GM23338 (cell line): ENCODE measurements at regions not wholly inside any gene's neighbourhood (a gene's known extent, or its start where the extent isn't known, plus 50 kb on each side); places are given as distances from the start of the nearest gene placed in this dataset.

Experiments
- ATAC-seq: fragments of 200-7000 bp; cut with Tn5 transposase; 3 replicates; pipeline ENCODE4 v1.9.1; 2020
- DNase-seq: peaks from one replicate; pipeline ENCODE4 v3.0.0-alpha.2; 2015; ENCODE audit warnings: low spot score
- H2AFZ ChIP-seq: fragments of 200-600 bp; sonication (generic); 2 replicates; pipeline ENCODE4 v1.8.0; 2016; ENCODE audit warnings: antibody characterized with exemption, mild to moderate bottlenecking, moderate library complexity
- H3F3A ChIP-seq: fragments of 200-600 bp; sonication (generic); replicated peaks from 2 replicates; pipeline ENCODE4 v1.8.0; 2017; ENCODE audit warnings: antibody characterized with exemption, mixed run types, low read depth
- H3K27ac ChIP-seq: fragments of 200-600 bp; sonication (generic); 2 replicates; pipeline ENCODE4 v1.6.1; 2016; ENCODE audit warnings: low read depth
- H3K27me3 ChIP-seq: fragments of 200-600 bp; sonication (generic); 2 replicates; pipeline ENCODE4 v1.8.0; 2016; ENCODE audit warnings: mild to moderate bottlenecking, mixed run types, moderate library complexity; ENCODE audit not compliant: insufficient read depth
- H3K36me3 ChIP-seq: fragments of 200-600 bp; sonication (generic); 2 replicates; pipeline ENCODE4 v1.8.0; 2016; ENCODE audit warnings: mild to moderate bottlenecking; ENCODE audit not compliant: insufficient read depth
- H3K4me1 ChIP-seq: fragments of 200-600 bp; sonication (generic); 2 replicates; pipeline ENCODE4 v1.8.0; 2016; ENCODE audit warnings: mild to moderate bottlenecking, moderate library complexity; ENCODE audit not compliant: insufficient read depth
- H3K4me2 ChIP-seq: fragments of 200-600 bp; sonication (generic); 2 replicates; pipeline ENCODE4 v1.7.1; 2017; ENCODE audit warnings: mixed run types
- H3K4me3 ChIP-seq: fragments of 200-600 bp; sonication (generic); 2 replicates; pipeline ENCODE4 v1.6.1; 2016; ENCODE audit warnings: mixed run types
- H3K79me2 ChIP-seq: fragments of 200-600 bp; sonication (generic); replicated peaks from 2 replicates; pipeline ENCODE4 v1.8.0; 2017; ENCODE audit warnings: mild to moderate bottlenecking; ENCODE audit not compliant: insufficient read depth
- H3K9me2 ChIP-seq: fragments of 200-600 bp; sonication (generic); 2 replicates; pipeline ENCODE4 v1.8.0; 2017; ENCODE audit not compliant: insufficient read depth
- H4K20me1 ChIP-seq: fragments of 200-600 bp; sonication (generic); replicated peaks from 2 replicates; pipeline ENCODE4 v1.8.0; 2017; ENCODE audit warnings: mild to moderate bottlenecking; ENCODE audit not compliant: insufficient read depth
- H3K27ac Mint-ChIP-seq: 2 replicates; pipeline ENCODE4 v1.8.0; 2020; ENCODE audit warnings: inconsistent platforms, mild to moderate bottlenecking, moderate library complexity, mixed read lengths
- H3K27me3 Mint-ChIP-seq: 3 replicates; pipeline ENCODE4 v1.8.0; 2022; ENCODE audit warnings: low read depth, mild to moderate bottlenecking, moderate library complexity, mixed read lengths, inconsistent platforms; ENCODE audit not compliant: insufficient read depth, poor library complexity
- H3K36me3 Mint-ChIP-seq: 3 replicates; pipeline ENCODE4 v1.8.0; 2021; ENCODE audit warnings: low read depth, mild to moderate bottlenecking, inconsistent platforms, moderate library complexity, mixed read lengths
- H3K4me1 Mint-ChIP-seq: 3 replicates; pipeline ENCODE4 v1.8.0; 2020; ENCODE audit warnings: mild to moderate bottlenecking, inconsistent platforms, mixed read lengths
- H3K4me3 Mint-ChIP-seq: 3 replicates; pipeline ENCODE4 v1.8.0; 2021; ENCODE audit warnings: moderate library complexity, mild to moderate bottlenecking, inconsistent platforms, mixed read lengths
- H3K9me3 Mint-ChIP-seq: 3 replicates; pipeline ENCODE4 v1.8.0; 2020; ENCODE audit warnings: moderate library complexity, mild to moderate bottlenecking, inconsistent platforms, mixed read lengths
- CREB1 ChIP-seq: fragments of 250-450 bp; sonication (Bioruptor Pico); IDR thresholded peaks from 2 replicates; pipeline ENCODE4 v1.5.0; 2020; ENCODE audit warnings: low read depth, mild to moderate bottlenecking, moderate library complexity
- EZH2 ChIP-seq: fragments of 200-600 bp; sonication (generic); IDR thresholded peaks from one replicate; pipeline ENCODE4 v1.8.0; 2017; ENCODE audit warnings: antibody characterized with exemption, mild to moderate bottlenecking, low read depth; ENCODE audit not compliant: unreplicated experiment
- NANOG ChIP-seq: IDR thresholded peaks from 2 replicates; pipeline ENCODE4 v1.6.1; 2016; ENCODE audit warnings: antibody characterized with exemption, borderline replicate concordance
- POLR2AphosphoS5 ChIP-seq: IDR thresholded peaks from 2 replicates; pipeline ENCODE4 v1.6.1; 2016; ENCODE audit warnings: antibody characterized with exemption, low read depth
- REST ChIP-seq: IDR thresholded peaks from one replicate; pipeline ENCODE4 v1.6.1; 2018; ENCODE audit warnings: antibody characterized with exemption; ENCODE audit not compliant: unreplicated experiment
- STAT1 ChIP-seq: IDR thresholded peaks from one replicate; pipeline ENCODE4 v1.6.1; 2016; ENCODE audit warnings: antibody characterized with exemption; ENCODE audit not compliant: unreplicated experiment
- ZNF114 ChIP-seq: fragments of 250-450 bp; sonication (Bioruptor Pico); IDR thresholded peaks from 2 replicates; pipeline ENCODE4 v1.5.0; 2020; ENCODE audit warnings: mild to moderate bottlenecking, moderate library complexity
- ZNF331 ChIP-seq: fragments of 250-450 bp; sonication (Bioruptor Pico); IDR thresholded peaks from 2 replicates; pipeline ENCODE4 v1.5.0; 2020; ENCODE audit warnings: low read depth, mild to moderate bottlenecking, moderate library complexity
- TF ChIP-seq, protein P1 (sequence below): IDR thresholded peaks from 2 replicates; pipeline ENCODE4 v1.6.1; 2016; ENCODE audit warnings: antibody characterized with exemption
- TF ChIP-seq, protein P2 (sequence below), 2 experiments: fragments of 200-600 bp in 1 of 2; sonication (generic) in 1 of 2; conservative IDR thresholded peaks; 2 replicates each; pipeline versions ENCODE4 v1.5.1 to v1.6.1; 2016 to 2017; ENCODE audit warnings: antibody characterized with exemption in 2 of 2, low read depth in 2 of 2, mild to moderate bottlenecking in 2 of 2, moderate library complexity in 1 of 2

DNA sequence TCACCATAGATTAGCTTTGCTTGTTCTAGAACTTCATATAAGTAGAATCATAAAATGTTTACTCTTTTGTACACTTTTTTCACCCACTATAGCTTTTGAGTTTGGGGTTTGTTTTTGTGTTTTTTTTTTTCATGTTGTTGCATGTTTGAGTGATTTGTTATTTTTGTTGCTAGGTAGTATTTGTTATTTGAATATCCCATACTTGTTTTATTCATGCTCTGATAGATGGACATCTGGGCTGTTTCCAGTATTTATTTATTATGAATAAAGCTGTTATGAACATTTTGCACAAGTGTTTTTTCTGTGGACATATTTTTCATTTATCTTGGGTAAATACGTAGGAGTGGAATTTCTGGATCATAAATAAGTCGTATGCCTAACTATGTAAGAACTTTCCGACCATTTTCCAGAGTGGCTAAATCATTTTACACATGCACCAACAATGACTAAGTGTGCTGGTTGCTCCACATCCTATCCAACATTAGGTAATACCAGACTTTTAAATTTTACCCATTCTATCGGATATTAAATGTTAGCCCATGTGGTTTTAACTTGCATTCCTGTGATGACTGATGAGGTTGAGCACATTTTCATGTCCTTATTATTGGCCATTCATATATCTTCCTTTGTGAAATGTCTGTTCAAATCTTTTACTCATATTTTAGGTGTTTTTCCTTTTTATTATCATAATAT, 69.1 kb upstream of the NR4A3 start:
- H3K36me3 ChIP-seq, result no peaks in the 10 kb centered on the region
- Mint-ChIP-seq H3K27ac (no peak overlapping the region), H3K4me3 (no peak overlapping the region), H3K9me3 (no peaks in the 10 kb centered on the region), H3K36me3 (no peaks in the 10 kb centered on the region), H3K4me1 (peaks cover 4% of the 10 kb centered on the region; the same call in 2 of the 3 replicates), H3K27me3 (peaks cover 1% of the 10 kb centered on the region)
- no peaks in the 10 kb centered on the region for H3K79me2 ChIP-seq
- H2AFZ ChIP-seq, result no peak overlapping the region
- TF ChIP-seq REST (no peak), EZH2 (no peak), CREB1 (CRISPR knock-in tag) (no peak), STAT1 (no peak), NANOG (no peak), POLR2AphosphoS5 (no peak), ZNF331 (CRISPR knock-in tag) (no peak), ZNF114 (no peak)
- TF ChIP-seq, protein P1, sequence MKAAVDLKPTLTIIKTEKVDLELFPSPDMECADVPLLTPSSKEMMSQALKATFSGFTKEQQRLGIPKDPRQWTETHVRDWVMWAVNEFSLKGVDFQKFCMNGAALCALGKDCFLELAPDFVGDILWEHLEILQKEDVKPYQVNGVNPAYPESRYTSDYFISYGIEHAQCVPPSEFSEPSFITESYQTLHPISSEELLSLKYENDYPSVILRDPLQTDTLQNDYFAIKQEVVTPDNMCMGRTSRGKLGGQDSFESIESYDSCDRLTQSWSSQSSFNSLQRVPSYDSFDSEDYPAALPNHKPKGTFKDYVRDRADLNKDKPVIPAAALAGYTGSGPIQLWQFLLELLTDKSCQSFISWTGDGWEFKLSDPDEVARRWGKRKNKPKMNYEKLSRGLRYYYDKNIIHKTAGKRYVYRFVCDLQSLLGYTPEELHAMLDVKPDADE, result no peak
- TF ChIP-seq, protein P2, sequence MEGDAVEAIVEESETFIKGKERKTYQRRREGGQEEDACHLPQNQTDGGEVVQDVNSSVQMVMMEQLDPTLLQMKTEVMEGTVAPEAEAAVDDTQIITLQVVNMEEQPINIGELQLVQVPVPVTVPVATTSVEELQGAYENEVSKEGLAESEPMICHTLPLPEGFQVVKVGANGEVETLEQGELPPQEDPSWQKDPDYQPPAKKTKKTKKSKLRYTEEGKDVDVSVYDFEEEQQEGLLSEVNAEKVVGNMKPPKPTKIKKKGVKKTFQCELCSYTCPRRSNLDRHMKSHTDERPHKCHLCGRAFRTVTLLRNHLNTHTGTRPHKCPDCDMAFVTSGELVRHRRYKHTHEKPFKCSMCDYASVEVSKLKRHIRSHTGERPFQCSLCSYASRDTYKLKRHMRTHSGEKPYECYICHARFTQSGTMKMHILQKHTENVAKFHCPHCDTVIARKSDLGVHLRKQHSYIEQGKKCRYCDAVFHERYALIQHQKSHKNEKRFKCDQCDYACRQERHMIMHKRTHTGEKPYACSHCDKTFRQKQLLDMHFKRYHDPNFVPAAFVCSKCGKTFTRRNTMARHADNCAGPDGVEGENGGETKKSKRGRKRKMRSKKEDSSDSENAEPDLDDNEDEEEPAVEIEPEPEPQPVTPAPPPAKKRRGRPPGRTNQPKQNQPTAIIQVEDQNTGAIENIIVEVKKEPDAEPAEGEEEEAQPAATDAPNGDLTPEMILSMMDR (conservative IDR thresholded peaks at IDR 0.05; ENCODE audit: low read depth in 2 of 2), result no peak
- no peak overlapping the region for H3K27ac ChIP-seq
- H3K9me2 ChIP-seq, result 0 out of 2 replicates have a peak, but pooled peaks cover 10% of the 10 kb centered on the region
- no peak for DNase-seq
- no peak for ATAC-seq
- no peaks in the 10 kb centered on the region for H3K27me3 ChIP-seq
- no peaks in the 10 kb centered on the region for H3F3A ChIP-seq
- no peaks in the 10 kb centered on the region for H4K20me1 ChIP-seq
- H3K4me1 ChIP-seq, result peaks cover 3% of the 10 kb centered on the region; the same call in 1 of the 2 replicates
- H3K4me3 ChIP-seq, result no peak overlapping the region
- no peak overlapping the region for H3K4me2 ChIP-seq
